ENCODE measurements at regions not wholly inside any gene's neighbourhood (a gene's known extent, or its start where the extent isn't known, plus 50 kb on each side); places are given as distances from the start of the nearest gene placed in this dataset.

DNA sequence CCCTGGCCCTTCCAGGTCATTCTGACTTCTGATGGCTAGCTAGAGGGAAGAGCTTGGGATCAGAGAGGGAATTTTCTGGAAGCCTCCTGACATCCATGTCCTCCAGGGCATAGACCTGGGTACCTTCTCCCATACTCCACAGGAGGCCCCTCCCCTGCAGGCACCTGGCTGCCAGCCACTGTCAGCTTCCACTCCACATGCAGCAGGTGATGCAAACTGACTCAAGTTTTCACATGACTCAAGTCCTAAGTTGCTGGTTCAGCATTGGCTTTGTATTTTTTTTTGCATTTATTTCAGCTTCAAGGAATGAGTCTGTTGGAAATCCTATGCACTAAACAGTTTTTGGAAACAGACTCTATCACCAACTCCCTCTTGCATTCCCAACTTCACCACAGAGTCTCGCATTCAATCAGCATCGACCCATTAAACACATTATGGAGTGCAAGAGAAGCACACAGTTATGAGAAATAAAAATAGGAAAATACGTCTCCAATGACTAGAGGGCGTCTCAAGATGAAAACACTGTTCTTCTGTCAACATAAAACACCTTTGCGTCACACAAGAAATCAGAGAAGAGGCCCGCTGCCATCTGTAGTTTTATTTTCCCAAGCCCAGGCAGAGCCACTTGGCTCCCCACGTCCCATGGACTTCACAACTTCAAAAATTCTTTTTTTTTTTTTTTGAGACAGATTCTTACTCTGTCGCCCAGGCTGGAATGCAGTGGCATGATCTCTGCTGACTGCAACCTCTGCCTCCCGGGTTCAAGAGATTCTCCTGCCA lies 362.6 kb upstream of the MGMT start:
- Histone ChIP-seq H3K4me1 (ENCODE audit: control insufficient read depth in 2 of 2, insufficient read depth in 2 of 2, low read length in 1 of 2) (no peaks in the 10 kb centered on the region), H3K4me3 (ENCODE audit: low read depth in 1 of 2, low read length in 2 of 2) (no peak overlapping the region), H3K27me3 (ENCODE audit: control insufficient read depth in 1 of 2, insufficient read depth in 2 of 2, low read length in 2 of 2) (no peaks in the 10 kb centered on the region), H3K36me3 (ENCODE audit: control insufficient read depth in 2 of 2, insufficient read depth in 2 of 2, low read length in 1 of 2) (no peaks in the 10 kb centered on the region), H3K27ac (ENCODE audit: low read depth in 2 of 2, low read length in 1 of 2) (no peak overlapping the region), H3K9me3 (ENCODE audit: control insufficient read depth in 2 of 2, insufficient read depth in 1 of 2, low read depth in 1 of 2, low read length in 1 of 2) (peaks cover 0 to 2% of the 10 kb centered on the region in 2 donors)
- 71 to 72% methylated on average over 9 of the region's 9 CpGs for WGBS, 2 donors

DNA sequence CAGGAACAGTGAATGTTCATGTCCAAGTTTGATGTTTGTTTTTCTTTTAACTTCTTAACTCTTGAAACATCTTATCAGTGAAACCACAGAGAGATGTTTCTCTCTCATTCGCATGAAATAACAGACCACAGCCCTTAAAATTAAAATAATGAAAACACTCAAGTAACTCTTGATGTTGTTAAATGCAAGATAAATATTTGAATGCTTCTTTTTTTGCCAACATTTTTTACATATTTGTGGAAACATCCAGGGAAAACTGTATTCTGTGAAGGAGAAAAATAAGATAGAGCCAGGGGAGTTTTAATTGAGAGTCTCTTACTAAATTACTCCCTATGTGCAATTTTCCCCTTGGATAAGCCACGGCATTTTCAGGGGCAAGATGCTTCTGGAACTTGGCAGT lies 361.8 kb upstream of the MGMT start:
- H3K27ac ChIP-seq (ENCODE audit: low read depth in 2 of 2, low read length in 1 of 2) = no peak overlapping the region
- H3K36me3 ChIP-seq (ENCODE audit: control insufficient read depth in 2 of 2, insufficient read depth in 2 of 2, low read length in 1 of 2) = no peaks in the 10 kb centered on the region
- H3K9me3 ChIP-seq (ENCODE audit: control insufficient read depth in 2 of 2, insufficient read depth in 1 of 2, low read depth in 1 of 2, low read length in 1 of 2) = peaks cover 0 to 2% of the 10 kb centered on the region in 2 donors
- no peaks in the 10 kb centered on the region for H3K27me3 ChIP-seq (ENCODE audit: control insufficient read depth in 1 of 2, insufficient read depth in 2 of 2, low read length in 2 of 2)
- WGBS, 2 donors = 32 to 46% methylated on average over 2 of the region's 2 CpGs
- H3K4me1 ChIP-seq (ENCODE audit: control insufficient read depth in 2 of 2, insufficient read depth in 2 of 2, low read length in 1 of 2) = no peaks in the 10 kb centered on the region
- H3K4me3 ChIP-seq (ENCODE audit: low read depth in 1 of 2, low read length in 2 of 2) = no peak overlapping the region

DNA sequence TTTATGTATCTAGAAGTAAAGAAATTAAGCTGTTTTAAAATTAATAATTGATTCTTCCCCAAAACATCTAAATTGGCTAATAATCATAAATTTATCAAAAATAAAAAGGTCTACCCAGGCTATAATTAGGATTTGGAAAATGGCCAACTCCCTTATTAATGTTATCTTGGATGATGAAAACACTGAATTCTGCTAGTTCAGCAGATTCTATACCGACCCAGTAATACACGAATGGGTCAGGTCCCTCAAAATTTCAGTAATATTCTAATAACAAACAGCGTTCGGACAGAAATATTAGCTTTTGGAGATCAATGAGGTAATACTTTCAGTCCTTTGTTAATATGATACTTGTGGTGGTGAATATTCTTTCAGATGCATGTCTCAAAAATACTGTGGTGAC lies 360.7 kb upstream of the MGMT start:
- WGBS, 2 donors = 89% methylated on average over 4 of the region's 4 CpGs
- Histone ChIP-seq H3K27me3 (ENCODE audit: control insufficient read depth in 1 of 2, insufficient read depth in 2 of 2, low read length in 2 of 2) (no peaks in the 10 kb centered on the region), H3K4me1 (ENCODE audit: control insufficient read depth in 2 of 2, insufficient read depth in 2 of 2, low read length in 1 of 2) (no peaks in the 10 kb centered on the region), H3K9me3 (ENCODE audit: control insufficient read depth in 2 of 2, insufficient read depth in 1 of 2, low read depth in 1 of 2, low read length in 1 of 2) (peaks cover 7 to 8% of the 10 kb centered on the region in 2 donors), H3K36me3 (ENCODE audit: control insufficient read depth in 2 of 2, insufficient read depth in 2 of 2, low read length in 1 of 2) (no peaks in the 10 kb centered on the region), H3K4me3 (ENCODE audit: low read depth in 1 of 2, low read length in 2 of 2) (no peak overlapping the region), H3K27ac (ENCODE audit: low read depth in 2 of 2, low read length in 1 of 2) (no peak overlapping the region)

DNA sequence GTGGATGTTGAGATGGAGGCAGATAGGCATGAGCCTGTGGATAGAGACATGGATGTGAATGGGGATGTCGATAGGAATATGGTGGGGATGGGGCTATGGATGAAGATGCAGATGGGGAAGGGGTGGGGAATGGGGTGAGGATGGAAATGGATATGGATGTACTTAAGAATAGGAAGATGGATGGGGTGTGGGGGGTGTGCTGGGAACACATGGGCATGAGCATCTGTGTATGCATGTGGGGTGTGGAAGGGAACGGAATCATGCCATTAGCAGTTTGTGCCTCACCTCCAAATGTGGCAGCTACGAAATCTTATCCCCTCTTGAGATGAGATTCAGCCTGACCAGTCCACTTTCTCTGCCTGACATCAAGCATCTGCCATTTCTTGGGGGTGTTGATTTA lies 359.5 kb upstream of the MGMT start:
- H3K4me1 ChIP-seq (ENCODE audit: control insufficient read depth in 2 of 2, insufficient read depth in 2 of 2, low read length in 1 of 2) = no peaks in the 10 kb centered on the region
- 71 to 74% methylated on average over 3 of the region's 3 CpGs for WGBS, 2 donors

DNA sequence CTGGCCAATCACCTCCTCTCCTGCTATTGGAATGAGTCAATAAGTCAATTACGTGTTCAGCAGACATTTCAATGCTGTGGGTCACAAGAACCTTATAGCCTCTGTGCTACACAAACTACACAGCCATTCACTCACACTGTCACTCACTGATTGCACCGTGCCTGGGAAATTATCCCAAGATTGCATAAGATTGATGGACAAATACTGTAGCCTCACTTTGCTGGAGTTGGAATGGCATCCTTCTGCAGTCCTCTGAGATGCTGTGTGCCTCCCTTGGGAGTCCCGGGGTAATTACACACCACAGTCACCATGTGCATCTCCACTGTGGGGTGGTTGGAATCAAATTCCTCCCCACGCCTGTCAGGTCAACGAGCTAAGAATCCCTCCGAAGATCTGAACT lies 358.7 kb upstream of the MGMT start:
- H3K36me3 ChIP-seq (ENCODE audit: control insufficient read depth in 2 of 2, insufficient read depth in 2 of 2, low read length in 1 of 2) = no peaks in the 10 kb centered on the region
- no peak overlapping the region for H3K27ac ChIP-seq (ENCODE audit: low read depth in 2 of 2, low read length in 1 of 2)
- no peak overlapping the region for H3K4me3 ChIP-seq (ENCODE audit: low read depth in 1 of 2, low read length in 2 of 2)
- no peaks in the 10 kb centered on the region for H3K27me3 ChIP-seq (ENCODE audit: control insufficient read depth in 1 of 2, insufficient read depth in 2 of 2, low read length in 2 of 2)
- no peaks in the 10 kb centered on the region for H3K4me1 ChIP-seq (ENCODE audit: control insufficient read depth in 2 of 2, insufficient read depth in 2 of 2, low read length in 1 of 2)
- WGBS, 2 donors = 79 to 82% methylated on average over 6 of the region's 6 CpGs
- H3K9me3 ChIP-seq (ENCODE audit: control insufficient read depth in 2 of 2, insufficient read depth in 1 of 2, low read depth in 1 of 2, low read length in 1 of 2) = peaks cover 7 to 8% of the 10 kb centered on the region in 2 donors

More for the DNA sequence above, 359.5 kb upstream of the MGMT start:
- Histone ChIP-seq H3K27ac (ENCODE audit: low read depth in 2 of 2, low read length in 1 of 2) (no peak overlapping the region), H3K9me3 (ENCODE audit: control insufficient read depth in 2 of 2, insufficient read depth in 1 of 2, low read depth in 1 of 2, low read length in 1 of 2) (peaks cover 7 to 8% of the 10 kb centered on the region in 2 donors), H3K4me3 (ENCODE audit: low read depth in 1 of 2, low read length in 2 of 2) (no peak overlapping the region), H3K36me3 (ENCODE audit: control insufficient read depth in 2 of 2, insufficient read depth in 2 of 2, low read length in 1 of 2) (no peaks in the 10 kb centered on the region), H3K27me3 (ENCODE audit: control insufficient read depth in 1 of 2, insufficient read depth in 2 of 2, low read length in 2 of 2) (no peaks in the 10 kb centered on the region)

DNA sequence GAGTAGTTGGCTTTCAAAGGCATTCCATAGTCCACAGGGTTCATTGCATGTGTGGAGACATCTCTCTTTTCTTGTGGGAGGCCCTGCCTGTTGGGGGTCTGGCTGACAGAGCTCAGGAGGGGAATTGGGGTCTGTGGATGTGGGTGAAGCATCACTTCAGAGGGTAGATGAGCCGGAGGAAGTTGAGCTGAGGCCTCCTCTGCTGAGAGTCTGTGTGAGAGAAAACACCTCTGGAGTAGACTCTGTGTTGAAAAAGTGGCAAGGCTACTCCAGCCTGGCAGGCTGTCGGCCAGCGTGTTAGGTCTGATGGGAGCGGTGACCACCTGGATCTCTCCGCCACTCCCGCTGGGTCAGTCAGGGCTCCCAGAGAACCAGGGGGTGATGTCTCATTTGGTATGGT lies 358.0 kb upstream of the MGMT start:
- no peak overlapping the region for H3K4me3 ChIP-seq (ENCODE audit: low read depth in 1 of 2, low read length in 2 of 2)
- 93 to 95% methylated on average over 6 of the region's 6 CpGs for WGBS, 2 donors
- H3K36me3 ChIP-seq (ENCODE audit: control insufficient read depth in 2 of 2, insufficient read depth in 2 of 2, low read length in 1 of 2) = no peaks in the 10 kb centered on the region
- H3K27me3 ChIP-seq (ENCODE audit: control insufficient read depth in 1 of 2, insufficient read depth in 2 of 2, low read length in 2 of 2) = no peaks in the 10 kb centered on the region
- H3K9me3 ChIP-seq (ENCODE audit: control insufficient read depth in 2 of 2, insufficient read depth in 1 of 2, low read depth in 1 of 2, low read length in 1 of 2) = peaks cover 7 to 8% of the 10 kb centered on the region in 2 donors
- H3K4me1 ChIP-seq (ENCODE audit: control insufficient read depth in 2 of 2, insufficient read depth in 2 of 2, low read length in 1 of 2) = no peaks in the 10 kb centered on the region
- no peak overlapping the region for H3K27ac ChIP-seq (ENCODE audit: low read depth in 2 of 2, low read length in 1 of 2)

DNA sequence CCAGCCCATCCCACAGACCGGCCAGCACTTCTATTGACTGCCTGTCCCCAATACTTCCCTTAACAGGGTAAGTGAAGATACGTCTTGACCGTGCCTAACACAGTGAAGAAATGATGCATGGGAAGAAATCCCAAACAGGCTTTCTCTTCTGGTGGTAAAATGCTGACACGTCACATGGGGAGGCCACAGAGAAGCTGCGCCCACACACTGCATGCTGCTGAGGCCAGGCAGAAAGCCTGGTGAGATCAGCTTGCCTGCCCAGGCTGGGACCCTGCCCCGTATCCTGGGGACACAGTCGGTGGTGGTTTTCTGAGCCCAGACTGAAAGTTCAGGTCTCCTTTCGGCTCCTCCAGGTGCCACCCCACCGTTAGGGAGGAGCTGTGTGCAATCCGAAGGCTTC lies 356.3 kb upstream of the MGMT start:
- Histone ChIP-seq H3K4me1 (ENCODE audit: control insufficient read depth in 2 of 2, insufficient read depth in 2 of 2, low read length in 1 of 2) (no peaks in the 10 kb centered on the region), H3K36me3 (ENCODE audit: control insufficient read depth in 2 of 2, insufficient read depth in 2 of 2, low read length in 1 of 2) (no peaks in the 10 kb centered on the region), H3K27me3 (ENCODE audit: control insufficient read depth in 1 of 2, insufficient read depth in 2 of 2, low read length in 2 of 2) (no peaks in the 10 kb centered on the region), H3K4me3 (ENCODE audit: low read depth in 1 of 2, low read length in 2 of 2) (no peak overlapping the region), H3K9me3 (ENCODE audit: control insufficient read depth in 2 of 2, insufficient read depth in 1 of 2, low read depth in 1 of 2, low read length in 1 of 2) (peaks cover 7 to 13% of the 10 kb centered on the region in 2 donors), H3K27ac (ENCODE audit: low read depth in 2 of 2, low read length in 1 of 2) (no peak overlapping the region)
- WGBS, 2 donors = 93% methylated on average over 10 of the region's 10 CpGs

DNA sequence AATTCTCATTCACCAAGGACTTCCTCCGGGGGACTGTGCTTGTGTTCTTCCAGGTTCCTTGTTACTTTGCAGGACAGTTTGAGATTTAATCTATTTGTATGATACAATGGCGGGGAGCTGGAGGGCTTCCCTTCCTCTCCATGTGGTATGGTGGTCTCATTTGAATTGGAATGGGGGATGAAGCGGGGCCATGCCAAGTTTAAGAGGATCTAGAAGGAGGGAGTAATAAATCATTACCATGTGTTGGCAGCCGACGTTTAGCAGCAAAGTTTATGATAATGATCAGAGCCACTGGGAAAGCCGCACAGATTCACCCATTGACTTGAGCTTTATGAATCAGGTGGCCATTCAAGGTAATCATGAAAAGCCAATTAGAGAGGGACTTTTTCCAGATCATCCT lies 355.1 kb upstream of the MGMT start:
- no peak overlapping the region for H3K27ac ChIP-seq (ENCODE audit: low read depth in 2 of 2, low read length in 1 of 2)
- no peaks in the 10 kb centered on the region for H3K4me1 ChIP-seq (ENCODE audit: control insufficient read depth in 2 of 2, insufficient read depth in 2 of 2, low read length in 1 of 2)
- H3K27me3 ChIP-seq (ENCODE audit: control insufficient read depth in 1 of 2, insufficient read depth in 2 of 2, low read length in 2 of 2) = no peaks in the 10 kb centered on the region
- WGBS, 2 donors = 65 to 68% methylated on average over 6 of the region's 6 CpGs
- H3K9me3 ChIP-seq (ENCODE audit: control insufficient read depth in 2 of 2, insufficient read depth in 1 of 2, low read depth in 1 of 2, low read length in 1 of 2) = peaks cover 7 to 13% of the 10 kb centered on the region in 2 donors
- no peaks in the 10 kb centered on the region for H3K36me3 ChIP-seq (ENCODE audit: control insufficient read depth in 2 of 2, insufficient read depth in 2 of 2, low read length in 1 of 2)
- H3K4me3 ChIP-seq (ENCODE audit: low read depth in 1 of 2, low read length in 2 of 2) = no peak overlapping the region

DNA sequence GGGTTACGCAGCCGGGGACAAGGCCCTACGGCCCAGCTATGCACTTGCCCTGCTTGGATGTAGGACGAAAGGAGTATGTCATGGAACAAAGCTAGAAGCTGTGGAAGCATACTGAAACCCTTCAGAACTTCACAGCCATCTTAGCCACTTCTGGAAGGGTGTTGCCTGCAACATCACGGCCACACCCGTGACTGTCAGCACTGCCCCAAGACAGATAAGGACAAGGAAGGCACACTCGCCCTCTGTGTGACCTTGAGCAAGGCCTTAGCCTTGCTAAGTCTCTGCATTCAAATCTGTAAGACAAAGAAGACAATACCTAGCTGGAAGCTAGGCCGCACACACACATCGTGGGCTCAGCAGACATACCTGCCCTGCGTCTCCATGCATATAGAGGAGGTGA lies 352.5 kb upstream of the MGMT start:
- Histone ChIP-seq H3K4me3 (ENCODE audit: low read depth in 1 of 2, low read length in 2 of 2) (no peak overlapping the region), H3K4me1 (ENCODE audit: control insufficient read depth in 2 of 2, insufficient read depth in 2 of 2, low read length in 1 of 2) (no peaks in the 10 kb centered on the region), H3K27ac (ENCODE audit: low read depth in 2 of 2, low read length in 1 of 2) (no peak overlapping the region), H3K36me3 (ENCODE audit: control insufficient read depth in 2 of 2, insufficient read depth in 2 of 2, low read length in 1 of 2) (no peaks in the 10 kb centered on the region), H3K9me3 (ENCODE audit: control insufficient read depth in 2 of 2, insufficient read depth in 1 of 2, low read depth in 1 of 2, low read length in 1 of 2) (peaks cover 12 to 15% of the 10 kb centered on the region in 2 donors), H3K27me3 (ENCODE audit: control insufficient read depth in 1 of 2, insufficient read depth in 2 of 2, low read length in 2 of 2) (no peaks in the 10 kb centered on the region)
- 80 to 81% methylated on average over 10 of the region's 10 CpGs for WGBS, 2 donors

DNA sequence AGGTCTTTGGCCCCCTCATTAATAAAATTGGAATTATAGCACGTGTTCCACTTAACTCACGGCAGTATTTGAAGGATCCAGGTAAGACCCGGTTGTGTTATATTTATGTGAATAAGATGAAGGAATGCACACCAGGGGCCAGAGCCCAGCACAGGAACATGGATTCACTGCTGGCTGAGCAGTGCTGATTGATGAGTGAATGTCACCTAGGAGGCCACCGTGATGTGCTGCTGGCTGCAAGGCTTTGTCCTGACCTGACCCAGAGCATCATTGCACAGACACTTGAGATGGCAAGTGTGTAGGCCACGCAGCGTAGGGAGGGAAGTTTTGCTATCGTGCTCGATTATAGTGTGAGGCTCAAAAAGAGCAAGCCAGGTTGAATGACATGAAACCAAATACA lies 350.7 kb upstream of the MGMT start:
- H3K27me3 ChIP-seq (ENCODE audit: control insufficient read depth in 1 of 2, insufficient read depth in 2 of 2, low read length in 2 of 2) = no peaks in the 10 kb centered on the region
- H3K36me3 ChIP-seq (ENCODE audit: control insufficient read depth in 2 of 2, insufficient read depth in 2 of 2, low read length in 1 of 2) = no peaks in the 10 kb centered on the region
- 83 to 86% methylated on average over 8 of the region's 8 CpGs for WGBS, 2 donors
- H3K4me3 ChIP-seq (ENCODE audit: low read depth in 1 of 2, low read length in 2 of 2) = no peak overlapping the region
- H3K4me1 ChIP-seq (ENCODE audit: control insufficient read depth in 2 of 2, insufficient read depth in 2 of 2, low read length in 1 of 2) = no peaks in the 10 kb centered on the region
- peaks cover 5 to 9% of the 10 kb centered on the region in 2 donors for H3K9me3 ChIP-seq (ENCODE audit: control insufficient read depth in 2 of 2, insufficient read depth in 1 of 2, low read depth in 1 of 2, low read length in 1 of 2)
- H3K27ac ChIP-seq (ENCODE audit: low read depth in 2 of 2, low read length in 1 of 2) = no peak overlapping the region
